MV-4-11 (cell line): ENCODE measurements at regions not wholly inside any gene's neighbourhood (a gene's known extent, or its start where the extent isn't known, plus 50 kb on each side); places are given as distances from the start of the nearest gene placed in this dataset.

Experiments
- DNase-seq: peaks from one replicate; lab custom pipeline; 2025; lab: John Stamatoyannopoulos, UW

DNA sequence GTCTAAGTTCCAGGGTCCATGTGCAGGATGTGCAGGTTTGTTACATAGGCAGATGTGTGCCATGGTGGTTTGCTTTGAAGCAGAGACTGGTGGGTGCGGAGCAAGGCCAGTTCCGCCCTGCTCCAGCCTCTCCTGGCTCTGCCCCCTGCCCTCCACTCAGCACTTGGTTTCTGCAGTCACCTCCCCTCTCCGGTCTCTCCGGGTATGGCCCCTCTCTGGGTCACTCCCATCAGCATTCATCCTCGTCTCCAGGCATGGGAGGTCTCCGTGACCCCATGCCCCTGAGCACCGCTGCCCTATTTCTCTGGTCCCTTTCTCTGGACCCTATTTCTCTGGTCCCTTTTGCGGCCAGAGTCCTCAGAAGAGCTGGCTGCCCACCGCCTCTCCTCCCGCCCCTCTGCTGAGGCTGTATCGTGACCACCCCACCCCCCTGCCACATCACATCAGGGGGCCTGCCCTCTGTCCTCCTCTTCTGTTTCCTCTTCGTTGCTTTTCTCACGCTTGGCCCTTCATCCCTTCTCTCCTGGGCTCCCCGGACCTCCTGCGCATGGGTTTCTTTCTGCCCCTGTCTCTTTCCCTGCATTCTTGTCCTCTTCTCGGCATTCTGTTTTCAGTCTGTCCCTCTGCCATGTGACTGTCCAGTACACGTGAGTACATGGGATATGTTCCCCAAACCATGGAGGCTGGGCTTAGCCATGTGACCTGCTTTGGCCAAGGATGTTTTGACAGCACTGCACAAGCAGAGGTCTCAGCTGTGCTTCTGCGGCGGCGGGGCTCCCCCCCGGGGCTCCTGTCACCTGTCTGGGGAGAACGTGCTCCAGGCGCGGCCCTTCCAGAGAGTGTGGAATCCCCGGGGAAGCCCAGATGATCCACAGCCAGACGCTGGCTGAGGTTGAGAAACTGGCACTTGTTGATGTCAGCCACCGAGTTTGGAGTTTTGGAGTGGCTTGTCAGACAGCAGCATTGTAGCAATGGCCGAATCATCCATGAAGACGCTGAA is 54.4 kb upstream of the C1orf174 start:
- no peak for DNase-seq

DNA sequence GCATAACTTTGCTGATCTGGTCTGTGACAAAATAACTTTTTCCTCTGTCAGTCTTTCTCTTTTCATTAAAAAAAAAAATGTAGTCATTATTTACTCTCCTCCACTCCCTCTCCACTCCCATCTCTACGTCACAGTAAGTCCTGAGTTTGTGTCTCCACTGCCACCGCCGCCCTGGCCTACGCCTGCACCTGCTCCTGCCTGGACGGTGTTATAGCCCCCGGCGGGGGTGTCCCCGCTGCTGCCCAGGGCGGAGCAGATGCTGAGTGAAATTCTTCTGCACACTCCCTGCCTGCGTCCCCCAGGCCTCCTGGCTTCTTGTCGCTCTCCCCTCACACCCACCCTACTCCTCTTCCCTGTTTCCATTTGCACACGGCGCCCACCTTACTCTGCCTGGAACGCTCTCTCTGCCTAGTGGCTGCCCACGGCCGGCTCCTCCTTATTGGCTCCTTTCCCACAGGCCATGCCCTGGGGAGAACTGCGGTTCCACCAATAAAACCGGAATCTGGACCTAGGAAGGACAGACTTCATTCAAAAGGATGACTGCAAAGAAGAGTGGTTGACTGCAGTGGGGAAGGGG is 55.2 kb upstream of the C1orf174 start:
- DNase-seq = no peak

DNA sequence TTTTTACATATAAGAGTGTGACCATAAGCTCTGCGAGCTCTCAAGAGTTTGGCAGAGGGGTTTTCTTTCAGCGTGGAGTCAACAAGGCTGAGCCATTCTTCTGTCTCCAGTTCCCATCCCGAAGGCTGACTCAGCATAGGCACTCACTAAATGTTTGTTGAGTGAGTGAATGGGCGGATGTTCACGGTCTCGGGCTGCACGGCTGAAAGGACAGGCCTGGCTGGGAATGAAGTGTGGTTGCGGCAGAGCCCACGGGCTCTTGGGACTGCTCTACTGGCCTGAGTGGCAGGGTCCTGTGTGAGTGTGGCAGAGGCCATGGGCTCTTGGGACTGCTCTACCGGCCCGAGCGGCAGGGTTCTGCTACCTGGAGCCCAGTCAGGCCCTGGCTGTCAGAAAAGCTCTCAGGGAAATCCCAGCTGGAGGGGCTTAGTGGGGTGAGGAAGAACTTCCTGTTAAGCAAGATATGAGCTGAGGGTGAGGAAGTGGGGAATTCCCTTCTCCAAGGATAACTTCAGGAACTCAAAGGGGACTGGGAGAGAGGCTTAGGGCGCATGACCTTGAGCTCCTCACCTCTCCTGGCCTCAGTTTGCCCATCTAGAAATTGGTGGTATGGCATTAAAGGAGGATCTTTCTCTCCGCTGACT is 56.6 kb upstream of the C1orf174 start:
- DNase-seq = no peak

DNA sequence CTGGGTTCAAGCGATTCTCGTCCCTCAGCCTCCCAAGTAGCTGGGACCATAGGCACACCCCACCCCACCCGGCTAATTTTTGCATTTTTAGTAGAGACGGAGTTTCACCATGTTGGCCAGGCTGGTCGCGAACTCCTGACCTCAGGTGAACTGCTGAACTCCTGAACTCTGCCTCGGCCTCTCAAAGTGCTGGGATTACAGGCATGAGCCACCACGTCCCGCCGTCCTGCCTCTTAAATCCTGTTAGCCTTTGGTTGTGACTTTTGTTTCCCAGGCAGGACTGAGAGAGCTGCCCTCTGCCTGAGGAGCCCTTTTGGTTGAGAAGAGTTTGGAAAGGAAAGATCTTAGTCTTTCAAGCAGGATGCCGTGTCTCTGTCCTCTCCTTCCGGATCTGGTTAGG is 59.3 kb upstream of the C1orf174 start:
- no peak for DNase-seq

DNA sequence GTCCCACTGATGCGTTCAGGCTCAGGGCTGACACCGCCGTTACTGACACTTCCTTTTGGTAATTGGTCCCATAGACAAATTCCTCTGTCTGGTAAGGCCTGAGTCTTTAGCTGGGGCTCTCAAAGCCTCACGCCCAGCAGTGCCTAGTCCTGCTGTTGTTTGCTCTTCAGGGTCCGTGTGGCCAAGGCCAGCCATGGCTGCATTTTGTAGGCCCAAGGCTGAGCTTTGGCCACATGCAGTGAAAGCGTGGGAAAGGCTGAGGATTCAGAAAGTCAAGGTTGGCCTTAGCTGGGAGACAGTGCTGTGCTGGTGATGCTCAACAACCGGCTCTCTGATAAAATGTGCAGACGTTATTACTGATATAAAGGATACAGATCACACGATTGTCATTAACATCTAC is 63.5 kb upstream of the C1orf174 start:
- no peak for DNase-seq

DNA sequence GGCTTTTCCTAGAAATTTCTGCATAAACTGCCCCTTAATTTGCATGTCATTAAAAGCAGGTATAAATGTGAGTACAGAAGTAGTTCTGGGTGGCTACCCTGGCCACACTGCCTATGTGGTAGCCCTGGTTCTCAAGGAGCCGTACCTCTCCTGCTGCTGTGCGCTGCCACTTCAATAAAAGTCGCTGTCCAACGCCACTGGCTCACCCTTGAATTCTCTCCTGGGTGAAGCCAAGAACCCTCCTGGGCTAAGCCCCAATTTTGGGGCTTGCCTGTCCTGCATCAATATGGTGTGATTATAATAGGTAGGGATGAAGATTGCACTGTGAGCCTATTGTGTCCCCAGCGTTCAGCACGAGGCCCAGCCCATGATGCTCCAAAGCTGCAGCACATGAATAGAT is 65.6 kb upstream of the C1orf174 start:
- DNase-seq = no peak

DNA sequence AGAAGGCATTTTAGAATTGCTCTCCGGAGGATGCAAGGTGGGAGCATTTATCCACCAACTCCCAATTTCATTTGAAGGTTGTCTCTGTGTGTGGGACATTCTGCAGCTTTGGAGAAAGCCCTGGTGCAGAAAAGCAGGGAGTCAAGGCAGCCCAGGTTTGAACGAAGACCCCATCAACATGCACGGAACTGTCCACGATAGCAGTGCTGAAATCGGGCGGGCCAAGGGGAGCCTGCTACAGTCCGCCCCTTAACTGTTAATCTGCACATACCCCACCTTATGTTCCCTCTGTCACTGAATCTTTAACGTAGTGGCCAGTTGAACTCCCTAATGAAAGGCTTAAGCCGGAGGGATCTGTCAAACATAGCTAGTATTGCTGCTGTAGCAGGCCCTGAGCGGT is 68.8 kb upstream of the C1orf174 start:
- DNase-seq = no peak

DNA sequence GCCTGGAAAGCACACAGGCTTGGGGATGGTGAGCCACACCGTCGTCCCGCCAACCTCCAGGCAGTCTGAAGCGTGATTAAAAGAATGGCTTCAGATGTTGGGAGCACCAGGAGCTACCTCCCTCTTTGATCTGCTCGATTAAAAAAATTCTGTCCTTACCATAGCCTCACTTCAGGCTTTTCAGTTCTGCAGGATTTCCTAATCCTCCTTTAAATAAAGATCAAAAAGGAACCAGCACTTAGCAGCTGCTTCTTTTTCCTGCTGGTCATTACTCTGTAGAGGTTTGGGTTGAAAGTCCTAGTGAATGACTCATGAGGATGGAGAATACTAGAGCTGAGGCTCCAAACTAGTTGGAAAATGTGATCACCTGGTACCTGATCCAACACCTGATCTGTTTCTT is 71.9 kb upstream of the C1orf174 start:
- peak; percentile 48 for DNase-seq

DNA sequence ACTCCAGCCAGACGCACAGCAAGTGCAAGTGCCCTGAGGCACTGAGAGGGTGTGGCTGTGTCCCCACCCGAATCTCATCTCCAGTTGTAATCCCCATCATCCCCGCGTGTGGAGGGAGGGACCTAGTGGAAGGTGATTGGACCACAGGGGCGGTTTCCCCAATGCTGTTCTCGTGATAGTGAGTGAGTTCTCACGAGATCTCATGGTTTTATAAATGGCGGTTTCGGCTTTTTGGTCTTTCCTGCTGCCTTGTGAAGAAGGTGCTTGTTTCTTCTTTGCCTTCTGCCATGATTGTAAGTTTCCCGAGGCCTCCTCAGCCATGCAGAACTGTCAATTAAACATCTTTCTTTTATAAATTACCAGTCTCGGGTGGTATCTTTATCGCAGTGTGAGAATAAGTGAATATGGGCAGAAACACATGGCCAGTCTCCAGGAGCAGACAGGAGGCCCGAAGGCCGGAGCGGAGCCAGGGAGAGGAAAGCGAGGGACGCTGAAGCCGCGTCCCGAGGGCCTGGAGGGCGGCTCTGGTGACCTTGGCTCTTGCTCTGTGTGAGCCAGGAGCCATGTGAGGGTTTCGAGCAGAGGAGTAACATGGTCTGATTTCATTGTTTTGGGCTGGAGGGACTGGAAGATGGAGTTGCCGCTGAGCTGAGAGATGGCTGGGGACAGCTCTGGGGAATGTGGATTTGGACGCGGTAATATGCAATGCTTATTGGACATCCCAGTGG is 76.0 kb upstream of the C1orf174 start:
- DNase-seq = no peak

DNA sequence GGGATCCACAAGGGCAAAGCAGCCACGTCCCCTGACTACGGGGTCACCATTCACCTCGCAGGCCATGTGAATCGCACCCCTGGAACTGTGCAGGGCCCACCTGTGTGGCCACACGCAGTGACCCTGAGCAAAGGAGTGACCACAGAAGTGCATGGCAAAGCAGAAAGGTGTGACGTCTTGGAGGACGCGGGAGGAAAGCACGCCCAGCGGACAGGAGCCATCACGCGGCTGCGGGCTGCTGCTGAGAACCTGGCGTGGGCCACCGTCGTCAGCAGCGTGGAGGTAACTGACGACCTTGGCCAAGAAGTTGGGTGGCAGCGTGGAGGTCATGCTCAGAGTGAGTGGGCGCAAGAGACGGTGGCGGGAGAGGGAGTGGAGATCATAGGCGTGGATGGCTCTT is 76.7 kb upstream of the C1orf174 start:
- DNase-seq = no peak

DNA sequence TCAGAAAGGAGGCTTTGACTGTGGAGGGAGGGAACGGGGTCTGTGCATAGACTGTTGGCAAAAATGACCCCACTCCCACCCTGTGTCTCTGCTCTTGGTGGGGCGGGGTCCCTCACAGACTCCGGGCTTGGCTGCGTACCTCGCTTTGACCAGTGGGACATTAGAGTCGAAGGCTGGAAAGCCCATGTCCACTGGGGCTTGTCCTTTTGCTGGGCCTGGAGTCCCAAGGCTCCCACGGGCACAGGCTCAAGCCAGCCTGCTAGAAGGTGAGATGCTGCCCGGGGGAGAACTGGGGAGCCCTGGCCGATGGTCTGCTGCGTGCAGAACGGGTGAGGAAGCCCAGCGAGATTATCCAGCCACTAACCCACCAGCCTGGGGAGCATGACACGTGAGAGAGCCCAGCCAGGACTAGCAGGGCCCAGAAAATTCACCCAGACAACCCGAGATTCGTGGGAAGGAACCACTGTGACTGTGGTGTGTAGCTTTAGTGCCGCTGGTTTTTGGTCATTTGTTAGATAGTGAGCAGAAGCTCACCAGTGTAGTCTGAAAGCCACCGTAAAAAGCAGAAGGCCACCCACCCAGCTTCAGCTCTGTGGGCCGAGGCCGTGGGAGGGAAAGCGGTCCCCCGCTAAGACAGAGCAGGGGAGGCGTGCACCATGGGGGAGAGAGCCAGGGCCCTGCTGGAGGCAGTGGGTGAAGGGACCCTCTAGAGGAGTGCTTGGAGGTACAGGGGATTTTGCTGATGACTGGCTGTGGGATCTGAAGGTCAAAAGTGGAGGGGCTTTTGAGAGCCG is 78.3 kb upstream of the C1orf174 start:
- DNase-seq = no peak

DNA sequence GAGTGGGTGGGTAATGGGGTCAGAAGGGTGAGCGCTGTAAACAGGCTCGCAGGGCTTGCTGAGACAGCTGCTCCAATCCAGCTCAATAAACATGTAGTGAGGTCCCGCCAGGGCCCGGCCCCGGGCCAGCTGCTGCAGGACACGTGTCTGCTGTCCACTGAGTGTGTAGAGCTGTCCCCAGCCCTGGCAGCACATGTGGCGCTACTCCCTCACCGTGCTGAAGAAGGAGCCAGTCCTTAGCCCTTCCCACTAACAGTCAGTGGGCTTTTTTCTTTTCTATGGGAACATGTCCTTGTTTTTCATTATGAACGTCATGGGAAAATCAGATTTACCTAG is 78.9 kb upstream of the C1orf174 start:
- no peak for DNase-seq

DNA sequence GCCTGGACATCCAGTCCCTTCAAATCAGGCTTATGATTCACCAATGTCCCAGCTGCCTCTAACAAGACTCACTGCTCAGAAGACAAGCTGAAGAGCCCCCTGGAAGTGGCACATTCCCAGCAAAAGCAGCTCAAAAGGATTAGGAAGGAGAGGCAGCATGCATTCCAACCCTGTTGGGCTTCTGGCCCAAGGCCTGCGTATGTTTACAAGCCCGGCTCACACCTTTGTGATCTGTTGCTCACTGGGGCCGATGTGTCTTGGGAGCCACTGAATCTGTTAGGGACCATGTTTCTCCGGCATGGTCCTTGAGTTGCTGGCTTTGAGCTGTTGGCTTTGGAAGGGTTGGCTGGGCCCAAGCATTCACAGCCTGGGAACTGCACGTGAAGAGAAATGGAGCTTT is 81.2 kb upstream of the C1orf174 start:
- DNase-seq = no peak

DNA sequence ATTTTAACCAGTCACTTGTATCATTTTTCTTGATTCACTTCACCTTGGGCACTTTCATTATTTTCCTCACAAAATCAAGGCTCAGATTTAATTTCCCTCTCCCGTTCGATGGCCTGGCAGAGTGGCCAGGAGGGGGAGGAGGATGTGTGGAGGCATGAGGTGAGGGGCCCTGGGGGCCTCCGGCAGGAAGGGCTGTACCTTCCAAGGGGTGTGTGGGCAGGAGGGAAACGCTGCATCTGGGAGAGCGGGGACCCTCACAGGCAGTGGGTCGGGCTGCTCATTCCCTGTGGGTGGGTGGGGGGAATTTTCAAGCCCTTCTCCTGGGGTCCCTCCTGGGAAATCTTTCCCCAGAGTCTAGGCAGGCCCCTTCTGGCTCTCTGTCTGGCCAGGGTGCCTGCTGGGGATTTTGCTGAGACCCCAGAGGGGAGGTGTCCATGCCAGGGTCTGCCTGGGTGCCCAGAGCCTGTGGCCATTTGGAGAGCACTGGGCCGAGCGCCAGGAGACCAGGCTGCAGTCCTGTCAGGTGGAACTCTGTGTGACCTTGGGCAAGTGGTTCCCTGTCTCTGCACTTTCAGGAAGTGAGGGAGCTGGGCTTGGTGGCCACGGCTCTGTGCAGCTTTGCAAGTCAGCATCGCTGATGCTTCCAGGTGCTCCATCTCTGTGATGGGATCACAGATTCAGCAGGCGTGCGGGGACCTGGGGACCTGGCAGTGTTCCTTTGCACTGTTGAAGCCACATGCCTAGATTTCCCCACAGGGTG is 81.9 kb upstream of the C1orf174 start:
- DNase-seq = peak; percentile 69

DNA sequence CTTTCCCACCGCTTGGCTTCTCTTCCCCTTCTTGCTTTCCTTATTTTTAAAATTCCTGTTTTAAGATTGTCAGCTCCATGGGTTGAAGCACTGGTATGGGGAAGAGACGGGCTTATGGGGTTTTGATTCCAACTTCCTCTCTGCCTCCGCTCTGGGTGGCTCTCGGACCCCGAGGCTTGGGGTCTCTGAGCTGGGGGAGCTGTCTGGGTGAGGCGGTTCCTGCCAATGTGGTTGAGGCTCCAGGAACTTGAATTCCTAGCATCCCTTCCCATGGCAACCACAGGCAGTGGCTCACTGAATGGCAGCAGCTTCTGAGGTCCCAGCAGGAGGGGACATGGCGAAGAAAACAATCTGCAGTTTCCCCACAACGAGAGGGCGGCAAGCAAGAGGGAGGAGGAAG is 83.1 kb upstream of the C1orf174 start:
- DNase-seq = no peak

DNA sequence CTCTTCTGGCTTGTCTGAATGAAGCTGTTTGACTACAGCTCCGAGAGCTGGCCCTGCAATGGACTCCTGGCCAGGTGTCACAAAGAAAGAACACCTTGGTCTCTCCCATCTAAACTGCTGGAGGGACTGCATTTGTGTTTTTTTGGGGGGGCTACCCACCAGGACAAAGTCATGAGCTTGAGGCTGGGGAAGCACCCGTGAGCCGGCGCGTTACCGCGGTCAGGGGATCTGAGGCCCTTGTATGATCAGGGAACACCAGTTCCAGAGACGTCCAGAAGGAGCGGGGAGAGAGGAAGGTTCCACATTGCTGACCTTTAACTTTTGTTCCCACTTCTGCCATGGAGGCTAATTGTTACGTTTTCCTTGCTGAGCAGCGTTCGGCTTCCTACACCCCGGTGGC is 84.5 kb upstream of the C1orf174 start:
- DNase-seq = peak; percentile 51

DNA sequence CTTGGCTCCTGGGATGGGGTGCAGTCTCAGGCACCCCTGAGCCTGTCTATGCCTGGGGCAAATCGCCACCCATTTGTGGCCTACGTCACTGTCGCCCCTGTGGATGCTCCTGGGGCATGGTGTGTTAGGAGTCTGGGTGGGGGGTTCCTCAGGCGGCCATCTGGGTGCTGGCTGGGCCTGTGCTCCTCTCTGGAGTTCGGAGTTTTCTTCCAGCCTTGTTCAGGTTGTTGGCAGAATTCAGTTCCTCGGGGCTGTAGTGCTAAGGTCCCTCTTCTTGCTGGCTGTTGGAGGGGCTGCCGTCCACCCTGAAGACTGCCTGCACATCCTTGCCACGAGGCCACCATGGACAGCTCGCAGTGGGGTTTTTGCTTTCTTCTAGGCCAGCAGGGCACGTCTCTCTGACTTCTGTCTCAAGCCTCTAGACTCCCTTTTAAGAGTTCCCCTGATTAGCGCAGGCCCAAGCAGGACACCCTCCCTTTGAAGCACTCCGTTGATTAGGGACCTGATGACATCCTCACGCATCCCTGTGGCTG is 86.7 kb upstream of the C1orf174 start:
- no peak for DNase-seq

DNA sequence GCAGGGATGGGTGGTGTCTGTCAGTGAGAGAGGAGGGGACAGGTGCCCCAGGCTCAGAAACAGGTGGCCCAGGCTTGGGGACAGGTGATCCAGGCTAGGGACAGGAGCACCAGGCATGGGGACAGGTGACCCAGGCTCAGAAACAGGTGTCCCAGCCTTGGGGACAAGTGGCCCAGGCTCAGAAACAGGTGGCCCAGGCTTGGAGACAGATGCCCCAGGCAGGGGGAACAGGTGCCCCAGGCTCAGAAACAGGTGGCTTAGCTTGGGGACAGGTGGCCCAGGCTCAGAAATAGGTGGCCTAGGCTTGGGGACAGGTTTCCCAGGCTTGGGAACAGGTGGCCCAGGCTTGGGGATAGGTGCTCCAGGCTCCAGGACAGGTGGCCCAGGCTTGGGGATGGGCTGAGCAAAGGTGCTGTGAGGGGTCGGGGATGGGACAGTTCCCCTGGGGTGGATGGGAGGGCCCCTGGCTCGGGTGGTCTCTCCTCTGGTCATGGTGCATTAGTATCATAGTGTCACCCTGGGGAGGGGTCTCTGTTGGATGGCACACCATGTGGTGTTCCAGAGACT is 87.7 kb upstream of the C1orf174 start:
- no peak for DNase-seq

DNA sequence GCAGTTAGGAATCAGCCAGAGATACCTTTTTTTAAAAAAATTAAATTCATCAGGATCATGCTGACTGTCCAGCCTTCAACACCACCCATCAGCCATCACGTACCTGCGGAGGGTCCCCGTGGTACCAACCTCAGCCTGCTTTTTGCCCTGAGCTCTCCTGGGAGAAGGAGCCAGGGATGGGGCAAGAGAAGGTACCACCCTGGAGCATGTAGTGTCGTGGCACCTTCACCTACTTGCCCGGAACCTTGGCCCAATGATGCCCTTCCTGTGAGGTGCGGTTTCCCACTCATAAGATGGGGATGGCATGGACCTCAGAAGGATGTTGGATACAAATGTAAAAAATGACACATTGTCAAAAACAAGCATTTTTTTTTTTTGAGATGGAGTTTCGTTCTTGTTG is 88.4 kb upstream of the C1orf174 start:
- no peak for DNase-seq

DNA sequence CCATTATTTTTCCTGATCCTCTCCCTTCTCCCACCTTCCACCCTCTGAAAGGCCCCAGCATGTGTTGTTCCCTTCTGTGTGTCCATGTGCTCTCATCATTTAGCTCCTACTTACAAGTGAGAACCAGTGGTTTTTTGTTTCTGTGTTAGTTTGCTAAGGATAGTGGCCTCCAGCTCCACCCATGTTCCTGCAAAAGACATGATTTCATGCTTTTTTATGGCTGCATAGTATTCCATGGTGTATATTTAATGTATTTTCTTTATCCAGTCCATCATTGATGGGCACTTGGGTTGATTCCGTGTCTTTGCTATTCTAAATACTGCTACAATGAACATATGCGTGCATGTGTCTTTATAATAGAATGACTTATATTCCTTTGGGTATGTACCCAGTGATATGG is 89.4 kb upstream of the C1orf174 start:
- no peak for DNase-seq
